ENCODE measurements at regions not wholly inside any gene's neighbourhood (a gene's known extent, or its start where the extent isn't known, plus 50 kb on each side); places are given as distances from the start of the nearest gene placed in this dataset.

DNA sequence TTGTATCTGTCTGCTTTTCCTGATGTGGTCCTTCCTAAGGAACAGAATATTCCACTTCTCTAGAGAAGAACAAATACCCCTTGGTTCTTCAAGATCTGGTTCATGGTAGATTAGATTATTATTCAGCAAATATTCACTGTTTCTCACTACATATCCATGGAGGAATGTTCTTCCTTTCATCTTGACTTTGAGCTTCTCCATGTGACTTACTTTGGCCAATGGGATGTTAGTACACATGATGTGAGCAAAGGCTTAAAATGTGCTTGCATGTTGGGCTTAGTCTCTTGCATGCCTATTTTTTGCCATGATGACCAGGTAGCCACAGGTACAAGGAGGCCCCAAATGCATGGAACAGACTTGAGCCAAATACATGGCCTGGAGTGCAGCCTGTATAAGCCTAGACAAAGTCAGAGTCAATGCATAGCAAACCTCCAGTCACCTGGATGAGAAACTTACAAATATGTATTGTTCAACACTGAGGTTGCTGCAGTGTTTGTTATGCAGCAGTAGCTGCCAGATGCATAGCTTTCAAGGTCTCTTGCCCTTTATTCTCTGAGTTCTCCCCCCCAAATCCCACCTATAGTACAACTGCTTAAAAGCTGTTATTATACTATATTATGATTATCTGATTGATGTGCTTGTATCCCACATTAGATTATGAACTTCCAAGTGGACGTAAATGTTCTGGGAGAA, 50.0 kb upstream of the CHD6 start:
- DNase-seq (ENCODE audit: low spot score) = no peak
- BruUV-seq (replicated peaks) = no TSS peak
- no peak overlapping the region for H3K4me3 ChIP-seq (ENCODE audit: low read depth, low read length, poor library complexity, severe bottlenecking)
- H3K36me3 ChIP-seq (ENCODE audit: insufficient read depth, low read length, poor library complexity, severe bottlenecking) = no peaks in the 10 kb centered on the region
- intact Hi-C loops (cut with micrococcal nuclease; ENCODE audit: unreplicated experiment) = no loop called here
- H3K27me3 ChIP-seq (replicated peaks; ENCODE audit: insufficient read depth, low read depth, low read length, poor library complexity) = no peaks in the 10 kb centered on the region
- peaks cover 11% of the 10 kb centered on the region for H3K4me1 ChIP-seq (ENCODE audit: insufficient read depth, low read length, poor library complexity, severe bottlenecking)
- POLR2A ChIA-PET (ENCODE audit: low non-redundant PET) = no interaction called here
- CTCF ChIA-PET = no interaction called here
- H3K9me3 ChIP-seq (ENCODE audit: low read depth, low read length, poor library complexity, severe bottlenecking) = no peaks in the 10 kb centered on the region
- TF ChIP-seq CTCF (conservative IDR thresholded peaks at IDR 0.05; ENCODE audit: low read depth, low read length) (no peak), EZH2 (IDR thresholded peaks at IDR 0.05; ENCODE audit: borderline replicate concordance, low read depth, low read length, poor library complexity, severe bottlenecking) (no peak)
- H3K27ac ChIP-seq (ENCODE audit: low read depth, low read length, poor library complexity, severe bottlenecking) = no peak overlapping the region
